ENCODE measurements at regions not wholly inside any gene's neighbourhood (a gene's known extent, or its start where the extent isn't known, plus 50 kb on each side); places are given as distances from the start of the nearest gene placed in this dataset.

DNA sequence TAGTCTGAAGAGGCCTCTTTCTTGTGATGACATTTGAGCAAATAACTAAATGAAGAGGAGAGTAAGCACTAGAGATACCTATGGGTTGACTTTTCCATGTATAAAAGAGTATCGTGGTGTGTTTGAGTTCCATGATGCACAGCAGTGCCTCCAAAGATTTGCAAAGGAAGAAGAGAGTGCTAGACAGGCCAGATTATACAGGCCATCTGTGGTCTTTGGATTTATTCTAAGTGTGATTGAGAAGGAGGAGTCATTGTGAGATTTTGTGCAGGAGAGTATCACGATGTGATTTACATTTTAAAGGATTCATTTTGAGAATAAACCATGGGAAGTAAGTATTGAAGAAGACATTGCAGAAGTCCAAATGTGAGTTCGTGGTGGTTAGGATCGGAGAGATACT, 695.9 kb upstream of the FAM98A start:
- TF ChIP-seq, protein P1, sequence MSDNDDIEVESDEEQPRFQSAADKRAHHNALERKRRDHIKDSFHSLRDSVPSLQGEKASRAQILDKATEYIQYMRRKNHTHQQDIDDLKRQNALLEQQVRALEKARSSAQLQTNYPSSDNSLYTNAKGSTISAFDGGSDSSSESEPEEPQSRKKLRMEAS (IDR thresholded peaks at IDR 0.05), result no peak
- TF ChIP-seq HNF4A (conservative IDR thresholded peaks at IDR 0.05), result no peak
- no peak for TF ChIP-seq EGR1 (IDR thresholded peaks at IDR 0.05; ENCODE audit: low read depth in 2 of 2)
- no peak for TF ChIP-seq FOXA2 (IDR thresholded peaks at IDR 0.05)
- TF ChIP-seq, protein P2, sequence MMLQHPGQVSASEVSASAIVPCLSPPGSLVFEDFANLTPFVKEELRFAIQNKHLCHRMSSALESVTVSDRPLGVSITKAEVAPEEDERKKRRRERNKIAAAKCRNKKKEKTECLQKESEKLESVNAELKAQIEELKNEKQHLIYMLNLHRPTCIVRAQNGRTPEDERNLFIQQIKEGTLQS (IDR thresholded peaks at IDR 0.05), result no peak
- no peak for TF ChIP-seq SP1 (IDR thresholded peaks at IDR 0.05)
- TF ChIP-seq JUND (IDR thresholded peaks at IDR 0.05), result no peak
- TF ChIP-seq, protein P3, sequence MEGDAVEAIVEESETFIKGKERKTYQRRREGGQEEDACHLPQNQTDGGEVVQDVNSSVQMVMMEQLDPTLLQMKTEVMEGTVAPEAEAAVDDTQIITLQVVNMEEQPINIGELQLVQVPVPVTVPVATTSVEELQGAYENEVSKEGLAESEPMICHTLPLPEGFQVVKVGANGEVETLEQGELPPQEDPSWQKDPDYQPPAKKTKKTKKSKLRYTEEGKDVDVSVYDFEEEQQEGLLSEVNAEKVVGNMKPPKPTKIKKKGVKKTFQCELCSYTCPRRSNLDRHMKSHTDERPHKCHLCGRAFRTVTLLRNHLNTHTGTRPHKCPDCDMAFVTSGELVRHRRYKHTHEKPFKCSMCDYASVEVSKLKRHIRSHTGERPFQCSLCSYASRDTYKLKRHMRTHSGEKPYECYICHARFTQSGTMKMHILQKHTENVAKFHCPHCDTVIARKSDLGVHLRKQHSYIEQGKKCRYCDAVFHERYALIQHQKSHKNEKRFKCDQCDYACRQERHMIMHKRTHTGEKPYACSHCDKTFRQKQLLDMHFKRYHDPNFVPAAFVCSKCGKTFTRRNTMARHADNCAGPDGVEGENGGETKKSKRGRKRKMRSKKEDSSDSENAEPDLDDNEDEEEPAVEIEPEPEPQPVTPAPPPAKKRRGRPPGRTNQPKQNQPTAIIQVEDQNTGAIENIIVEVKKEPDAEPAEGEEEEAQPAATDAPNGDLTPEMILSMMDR (IDR thresholded peaks at IDR 0.05; ENCODE audit: low read depth, low read length, missing input control), result no peak
- no peaks in the 10 kb centered on the region for H3K36me3 ChIP-seq (ENCODE audit: control insufficient read depth in 4 of 4, insufficient read depth in 3 of 4, low read depth in 1 of 4, low read length in 3 of 4)
- H3K9me3 ChIP-seq (ENCODE audit: control insufficient read depth in 4 of 4, low read length in 3 of 4), result no peaks in the 10 kb centered on the region
- no peaks in the 10 kb centered on the region for H3K27me3 ChIP-seq (ENCODE audit: control insufficient read depth in 4 of 4, insufficient read depth in 4 of 4, low read length in 3 of 4)
- DNase-seq (ENCODE audit: low spot score), result no peak
- H3K27ac ChIP-seq (ENCODE audit: low read depth in 1 of 2, low read length in 2 of 2), result no peak overlapping the region
- no peak overlapping the region for H3K9ac ChIP-seq (ENCODE audit: low read depth in 1 of 2, low read length in 2 of 2)
- no peaks in the 10 kb centered on the region for H3K4me1 ChIP-seq (ENCODE audit: control insufficient read depth in 4 of 4, insufficient read depth in 4 of 4, low read length in 3 of 4)
- 84% methylated on average over 4 of the region's 4 CpGs for WGBS
- H3K4me3 ChIP-seq (ENCODE audit: low read depth in 1 of 3, low read length in 3 of 3), result no peak overlapping the region

DNA sequence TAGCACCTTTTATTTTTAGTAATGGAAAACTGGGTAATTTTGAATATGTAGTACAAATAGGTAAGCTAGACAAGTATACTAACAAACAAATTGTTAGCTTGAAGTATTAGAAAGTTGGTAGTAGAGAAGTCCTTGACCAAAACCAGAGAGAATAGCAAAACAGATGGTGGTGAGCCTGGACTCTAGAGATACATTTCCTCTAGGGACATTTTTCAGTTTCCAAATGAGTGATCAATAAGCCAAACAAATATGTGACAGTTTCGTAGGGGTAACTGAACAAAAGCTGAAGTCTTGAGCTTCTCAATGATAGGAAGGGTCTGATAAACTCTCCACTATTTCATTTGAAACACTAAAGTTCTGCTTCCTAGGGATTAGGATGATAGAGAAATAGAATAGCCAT, 692.0 kb upstream of the FAM98A start:
- Histone ChIP-seq H3K27ac (ENCODE audit: low read depth in 1 of 2, low read length in 2 of 2) (no peak overlapping the region), H3K27me3 (ENCODE audit: control insufficient read depth in 4 of 4, insufficient read depth in 4 of 4, low read length in 3 of 4) (no peaks in the 10 kb centered on the region), H3K4me3 (ENCODE audit: low read depth in 1 of 3, low read length in 3 of 3) (no peak overlapping the region), H3K36me3 (ENCODE audit: control insufficient read depth in 4 of 4, insufficient read depth in 3 of 4, low read depth in 1 of 4, low read length in 3 of 4) (no peaks in the 10 kb centered on the region), H3K9me3 (ENCODE audit: control insufficient read depth in 4 of 4, low read length in 3 of 4) (no peaks in the 10 kb centered on the region), H3K4me1 (ENCODE audit: control insufficient read depth in 4 of 4, insufficient read depth in 4 of 4, low read length in 3 of 4) (no peaks in the 10 kb centered on the region), H3K9ac (ENCODE audit: low read depth in 1 of 2, low read length in 2 of 2) (no peak overlapping the region)
- 41% methylated on average over 1 of the region's 1 CpG for WGBS
- TF ChIP-seq NR2F2 (IDR thresholded peaks at IDR 0.05), result no peak
- no peak for TF ChIP-seq FOXA2 (IDR thresholded peaks at IDR 0.05)
- DNase-seq (ENCODE audit: low spot score), result no peak

DNA sequence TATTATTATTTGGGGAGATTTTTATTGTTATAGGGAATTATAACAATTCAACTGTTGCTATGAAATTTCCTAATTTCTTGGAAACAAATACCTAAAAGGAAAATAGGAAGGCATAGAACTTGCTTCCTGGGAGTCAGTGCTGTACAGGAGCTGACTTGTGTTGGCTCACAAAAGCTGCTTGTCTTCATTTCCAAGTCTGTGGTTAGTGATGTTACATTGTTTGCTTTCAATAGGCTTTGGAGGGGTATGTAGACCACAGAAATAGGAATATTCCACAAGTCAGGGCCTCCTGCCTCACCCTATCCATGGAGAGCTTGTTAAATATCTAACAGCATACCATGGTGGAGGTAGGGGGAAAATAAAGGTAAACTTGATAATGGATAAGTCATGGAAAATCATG, 688.9 kb upstream of the FAM98A start:
- Histone ChIP-seq H3K4me3 (ENCODE audit: low read depth in 1 of 3, low read length in 3 of 3) (no peak overlapping the region), H3K4me1 (ENCODE audit: control insufficient read depth in 4 of 4, insufficient read depth in 4 of 4, low read length in 3 of 4) (no peaks in the 10 kb centered on the region), H3K36me3 (ENCODE audit: control insufficient read depth in 4 of 4, insufficient read depth in 3 of 4, low read depth in 1 of 4, low read length in 3 of 4) (no peaks in the 10 kb centered on the region), H3K9ac (ENCODE audit: low read depth in 1 of 2, low read length in 2 of 2) (no peak overlapping the region), H3K9me3 (ENCODE audit: control insufficient read depth in 4 of 4, low read length in 3 of 4) (no peaks in the 10 kb centered on the region), H3K27ac (ENCODE audit: low read depth in 1 of 2, low read length in 2 of 2) (no peak overlapping the region), H3K27me3 (ENCODE audit: control insufficient read depth in 4 of 4, insufficient read depth in 4 of 4, low read length in 3 of 4) (no peaks in the 10 kb centered on the region)
- no peak for DNase-seq (ENCODE audit: low spot score)
- TF ChIP-seq, protein P4, sequence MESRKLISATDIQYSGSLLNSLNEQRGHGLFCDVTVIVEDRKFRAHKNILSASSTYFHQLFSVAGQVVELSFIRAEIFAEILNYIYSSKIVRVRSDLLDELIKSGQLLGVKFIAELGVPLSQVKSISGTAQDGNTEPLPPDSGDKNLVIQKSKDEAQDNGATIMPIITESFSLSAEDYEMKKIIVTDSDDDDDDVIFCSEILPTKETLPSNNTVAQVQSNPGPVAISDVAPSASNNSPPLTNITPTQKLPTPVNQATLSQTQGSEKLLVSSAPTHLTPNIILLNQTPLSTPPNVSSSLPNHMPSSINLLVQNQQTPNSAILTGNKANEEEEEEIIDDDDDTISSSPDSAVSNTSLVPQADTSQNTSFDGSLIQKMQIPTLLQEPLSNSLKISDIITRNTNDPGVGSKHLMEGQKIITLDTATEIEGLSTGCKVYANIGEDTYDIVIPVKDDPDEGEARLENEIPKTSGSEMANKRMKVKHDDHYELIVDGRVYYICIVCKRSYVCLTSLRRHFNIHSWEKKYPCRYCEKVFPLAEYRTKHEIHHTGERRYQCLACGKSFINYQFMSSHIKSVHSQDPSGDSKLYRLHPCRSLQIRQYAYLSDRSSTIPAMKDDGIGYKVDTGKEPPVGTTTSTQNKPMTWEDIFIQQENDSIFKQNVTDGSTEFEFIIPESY (IDR thresholded peaks at IDR 0.05), result no peak
- TF ChIP-seq YY1 (IDR thresholded peaks at IDR 0.05) (no peak), SP1 (IDR thresholded peaks at IDR 0.05) (no peak), RAD21 (IDR thresholded peaks at IDR 0.05) (no peak), FOXA1 (IDR thresholded peaks at IDR 0.05) (no peak), TAF1 (conservative IDR thresholded peaks at IDR 0.05) (no peak), HNF4G (IDR thresholded peaks at IDR 0.05) (no peak), GABPA (IDR thresholded peaks at IDR 0.05 in 1 of 2, conservative IDR thresholded peaks at IDR 0.05 in 1 of 2) (no peak), JUND (IDR thresholded peaks at IDR 0.05) (no peak), RXRA (IDR thresholded peaks at IDR 0.05) (no peak), EGR1 (IDR thresholded peaks at IDR 0.05; ENCODE audit: low read depth in 2 of 2) (no peak), HNF4A (conservative IDR thresholded peaks at IDR 0.05) (no peak)
- TF ChIP-seq, protein P2 (IDR thresholded peaks at IDR 0.05), result no peak
- TF ChIP-seq, protein P1 (IDR thresholded peaks at IDR 0.05), result no peak
- TF ChIP-seq, protein P3 (IDR thresholded peaks at IDR 0.05; ENCODE audit: low read depth, low read length, missing input control), result no peak
- TF ChIP-seq, protein P5, sequence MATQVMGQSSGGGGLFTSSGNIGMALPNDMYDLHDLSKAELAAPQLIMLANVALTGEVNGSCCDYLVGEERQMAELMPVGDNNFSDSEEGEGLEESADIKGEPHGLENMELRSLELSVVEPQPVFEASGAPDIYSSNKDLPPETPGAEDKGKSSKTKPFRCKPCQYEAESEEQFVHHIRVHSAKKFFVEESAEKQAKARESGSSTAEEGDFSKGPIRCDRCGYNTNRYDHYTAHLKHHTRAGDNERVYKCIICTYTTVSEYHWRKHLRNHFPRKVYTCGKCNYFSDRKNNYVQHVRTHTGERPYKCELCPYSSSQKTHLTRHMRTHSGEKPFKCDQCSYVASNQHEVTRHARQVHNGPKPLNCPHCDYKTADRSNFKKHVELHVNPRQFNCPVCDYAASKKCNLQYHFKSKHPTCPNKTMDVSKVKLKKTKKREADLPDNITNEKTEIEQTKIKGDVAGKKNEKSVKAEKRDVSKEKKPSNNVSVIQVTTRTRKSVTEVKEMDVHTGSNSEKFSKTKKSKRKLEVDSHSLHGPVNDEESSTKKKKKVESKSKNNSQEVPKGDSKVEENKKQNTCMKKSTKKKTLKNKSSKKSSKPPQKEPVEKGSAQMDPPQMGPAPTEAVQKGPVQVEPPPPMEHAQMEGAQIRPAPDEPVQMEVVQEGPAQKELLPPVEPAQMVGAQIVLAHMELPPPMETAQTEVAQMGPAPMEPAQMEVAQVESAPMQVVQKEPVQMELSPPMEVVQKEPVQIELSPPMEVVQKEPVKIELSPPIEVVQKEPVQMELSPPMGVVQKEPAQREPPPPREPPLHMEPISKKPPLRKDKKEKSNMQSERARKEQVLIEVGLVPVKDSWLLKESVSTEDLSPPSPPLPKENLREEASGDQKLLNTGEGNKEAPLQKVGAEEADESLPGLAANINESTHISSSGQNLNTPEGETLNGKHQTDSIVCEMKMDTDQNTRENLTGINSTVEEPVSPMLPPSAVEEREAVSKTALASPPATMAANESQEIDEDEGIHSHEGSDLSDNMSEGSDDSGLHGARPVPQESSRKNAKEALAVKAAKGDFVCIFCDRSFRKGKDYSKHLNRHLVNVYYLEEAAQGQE (IDR thresholded peaks at IDR 0.05), result no peak
